GF-D8 (cell line): ENCODE measurements at regions not wholly inside any gene's neighbourhood (a gene's known extent, or its start where the extent isn't known, plus 50 kb on each side); places are given as distances from the start of the nearest gene placed in this dataset.

Source experiments
- DNase-seq: peaks from one replicate; lab custom pipeline; 2025; lab: John Stamatoyannopoulos, UW

GRCh38 chr14:54129850-54130640, 173.4 kb upstream of the BMP4 start:
- DNase-seq = no peak

GRCh38 chr14:54132496-54132895, 175.9 kb upstream of the BMP4 start:
- no peak for DNase-seq

DNA sequence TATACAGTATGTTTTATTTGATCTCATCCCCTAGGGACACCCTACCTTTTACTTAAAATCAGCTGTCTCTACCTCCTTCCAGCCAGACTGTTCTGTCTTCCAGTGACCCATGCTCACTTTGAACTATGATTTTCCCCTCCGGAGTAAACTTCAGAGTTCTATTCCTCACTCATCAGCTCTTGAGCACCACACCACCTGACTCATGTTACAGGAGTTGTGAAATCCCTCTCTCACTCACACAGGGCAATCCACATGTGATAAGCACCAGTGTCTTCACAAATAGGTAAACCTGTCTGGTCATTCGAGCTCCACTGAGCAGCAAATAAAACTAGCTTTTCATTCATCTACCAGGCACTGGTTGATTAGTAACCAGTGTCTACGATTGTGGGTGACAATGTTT, 177.3 kb upstream of the BMP4 start:
- DNase-seq = no peak

- no peak for DNase-seq
Measured at GRCh38 chr14:54135804-54136280, 179.2 kb upstream of the BMP4 start.

DNA sequence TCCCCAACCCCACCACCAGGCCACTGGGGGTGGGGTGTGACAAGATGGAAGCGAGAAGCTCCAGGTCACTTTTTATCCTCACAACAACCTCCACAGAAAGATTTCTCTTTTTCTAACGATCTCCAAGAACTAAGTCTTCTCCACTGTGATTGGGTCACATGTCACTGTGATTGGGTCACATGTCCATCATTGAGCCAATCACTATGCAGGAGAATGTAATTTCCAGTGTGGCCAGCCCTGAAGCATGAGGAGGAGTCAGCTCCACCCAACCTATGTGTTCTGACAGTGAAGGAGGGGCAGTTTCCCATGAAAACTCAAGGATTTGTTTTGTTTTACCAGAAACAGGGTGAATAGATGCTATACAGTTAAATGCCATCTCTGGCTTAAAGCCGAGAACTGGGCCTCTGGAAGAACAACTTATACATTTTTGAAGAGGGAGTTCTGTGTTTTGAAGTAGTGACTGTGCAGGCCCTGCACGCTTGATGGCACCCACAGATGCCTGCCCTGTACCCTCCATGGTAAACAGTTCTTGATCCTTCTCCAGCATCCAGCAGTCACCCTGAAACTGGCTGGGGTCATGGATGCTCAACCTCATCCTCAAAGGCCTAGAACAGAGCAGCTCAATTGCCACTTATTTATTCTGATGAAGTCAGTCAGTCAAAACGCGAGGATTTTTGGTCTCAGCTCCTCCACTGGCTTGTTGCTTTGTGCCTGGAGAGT, 180.4 kb upstream of the BMP4 start:
- no peak for DNase-seq

DNA sequence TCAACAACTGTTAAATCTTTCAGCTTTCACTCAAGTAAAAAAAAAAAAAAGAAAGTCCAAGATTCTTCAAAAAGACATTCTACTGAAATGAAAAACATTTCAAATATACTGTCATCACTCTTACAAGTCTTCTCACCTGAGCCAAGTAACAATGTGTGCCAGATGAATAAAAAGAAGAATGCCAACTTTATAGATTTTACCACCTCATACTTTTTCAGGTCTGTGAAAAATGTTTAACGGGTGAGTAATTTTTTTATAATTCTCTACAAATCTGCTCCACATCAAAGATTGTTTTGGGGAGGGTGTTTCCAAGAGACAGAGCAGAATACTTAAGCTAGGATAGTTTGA, 181.0 kb upstream of the BMP4 start:
- no peak for DNase-seq

GRCh38 chr14:54138024-54138353, 181.4 kb upstream of the BMP4 start:
- DNase-seq = no peak

DNA sequence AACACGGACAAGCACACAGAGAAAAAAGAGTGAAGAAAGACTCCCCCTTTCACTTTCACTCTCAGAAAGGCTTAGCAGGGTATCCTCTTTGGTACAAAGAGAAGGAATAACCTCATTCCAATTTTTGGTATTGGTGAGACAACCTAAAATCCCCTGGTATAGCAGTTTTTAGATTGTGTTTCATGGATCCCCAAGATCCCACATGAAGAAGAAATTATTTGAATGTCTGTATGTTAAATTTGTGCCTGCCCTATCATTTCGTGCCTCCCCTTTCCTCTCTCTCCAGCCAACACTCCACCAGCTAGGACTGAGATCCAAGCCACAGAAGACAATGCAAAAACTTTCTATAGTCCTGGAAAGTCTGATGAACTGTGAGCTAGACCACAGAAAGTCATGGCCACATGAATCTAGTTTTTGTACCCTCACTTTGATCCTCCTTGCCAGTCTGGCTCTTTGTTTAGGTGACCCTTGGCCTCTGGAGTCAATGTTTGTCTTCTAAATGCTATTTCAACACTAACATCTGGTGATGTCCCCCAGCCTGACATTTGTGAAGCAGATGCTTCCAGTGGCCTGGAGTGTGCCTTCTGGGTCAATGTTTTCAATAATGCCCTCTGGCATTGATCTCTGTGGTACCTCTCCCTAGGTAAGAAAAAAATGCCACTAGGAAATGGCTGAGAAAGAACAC, 181.9 kb upstream of the BMP4 start:
- no peak for DNase-seq

GRCh38 chr14:54140551-54140950, 183.9 kb upstream of the BMP4 start:
- no peak for DNase-seq

GRCh38 chr14:54146601-54147000, 190.0 kb upstream of the BMP4 start:
- no peak for DNase-seq

DNA sequence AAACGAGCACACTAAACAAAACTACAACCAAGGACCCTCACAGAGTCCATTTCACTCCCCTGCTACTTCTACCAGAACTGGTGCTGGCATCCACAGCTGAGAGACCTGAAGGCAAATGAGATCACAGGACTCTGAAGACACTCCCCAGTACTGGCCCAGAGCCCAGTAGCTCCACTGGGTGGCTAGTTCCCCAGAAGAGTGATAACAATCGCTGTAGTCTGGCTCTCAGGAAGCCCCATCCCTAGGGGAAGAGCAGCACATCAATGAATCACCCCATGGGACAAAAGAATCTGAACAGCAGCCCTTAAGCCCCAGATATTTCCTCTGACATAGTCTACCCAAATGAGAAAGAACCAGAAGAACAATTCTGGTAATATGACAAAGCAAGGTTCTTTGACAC, 190.7 kb upstream of the BMP4 start:
- DNase-seq = no peak

GRCh38 chr14:54147758-54148157, 191.1 kb upstream of the BMP4 start:
- DNase-seq = no peak

- DNase-seq = no peak
Measured at GRCh38 chr14:54148251-54148650, 191.6 kb upstream of the BMP4 start.

- DNase-seq = no peak
Measured at GRCh38 chr14:54152351-54152750, 195.7 kb upstream of the BMP4 start.

GRCh38 chr14:54166049-54166950, 209.7 kb upstream of the BMP4 start:
- DNase-seq = no peak

DNA sequence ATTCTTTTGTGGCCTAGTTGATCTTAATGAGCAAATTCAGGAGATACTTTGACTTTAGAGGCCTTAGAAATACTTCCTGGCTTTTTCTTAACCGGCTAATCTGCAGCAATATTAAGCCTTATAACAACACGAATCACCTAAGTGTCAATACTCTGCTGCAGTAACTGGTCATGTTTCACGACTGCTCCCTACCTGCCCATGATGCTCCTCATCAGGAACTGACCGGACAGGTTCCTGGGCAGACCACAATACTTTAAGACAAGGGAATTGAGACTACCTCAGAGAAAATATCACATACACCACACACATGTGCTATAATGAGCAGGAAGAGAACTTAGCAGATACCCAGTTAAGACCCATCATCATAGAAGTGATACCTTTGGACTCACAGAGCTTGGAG, 211.9 kb upstream of the BMP4 start:
- no peak for DNase-seq

GRCh38 chr14:54169254-54169924, 212.8 kb upstream of the BMP4 start:
- no peak for DNase-seq

DNA sequence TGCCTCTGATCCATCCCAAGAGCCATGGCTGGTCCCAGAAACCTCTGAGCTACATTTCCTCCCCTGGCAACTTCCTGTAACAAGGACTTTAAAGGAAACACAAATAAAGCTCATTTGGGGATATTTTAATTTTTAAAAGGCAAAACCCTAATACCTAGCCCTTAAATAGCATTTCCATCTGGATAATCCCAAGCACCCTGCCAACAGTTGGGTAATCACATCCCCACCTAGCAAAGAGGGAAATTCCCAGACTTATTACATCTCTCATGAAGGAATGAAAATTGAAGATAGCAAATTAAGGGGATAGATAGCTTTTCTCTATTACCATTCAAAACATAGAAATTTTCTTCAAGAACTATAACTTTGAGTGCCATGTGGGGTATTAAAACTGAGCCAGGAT, 213.7 kb upstream of the BMP4 start:
- DNase-seq = no peak

GRCh38 chr14:54172114-54172513, 215.5 kb upstream of the BMP4 start:
- DNase-seq = no peak

GRCh38 chr14:54172562-54172961, 215.9 kb upstream of the BMP4 start:
- DNase-seq = no peak

GRCh38 chr14:54173802-54174201, 217.2 kb upstream of the BMP4 start:
- no peak for DNase-seq

DNA sequence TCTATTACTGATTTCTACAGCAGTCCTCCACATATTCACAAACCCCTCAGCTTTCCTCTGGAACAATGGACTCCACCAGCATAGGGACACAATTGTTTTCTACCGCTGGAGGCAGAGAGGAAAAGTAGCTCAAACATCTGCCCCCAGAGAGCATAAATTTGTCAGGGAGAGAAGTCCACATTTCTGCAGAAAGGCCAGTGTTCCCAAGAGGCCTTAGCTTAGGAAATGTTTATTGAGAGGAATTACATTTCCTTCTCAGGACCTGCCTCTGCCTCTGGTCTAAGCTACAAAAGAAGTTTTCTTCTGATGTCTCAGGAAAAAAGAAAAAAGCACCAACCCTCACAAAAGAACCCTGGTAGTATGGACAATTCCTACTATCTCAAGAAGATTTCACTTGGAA, 217.8 kb upstream of the BMP4 start:
- DNase-seq = no peak
